H1 (cell line): ENCODE measurements at regions not wholly inside any gene's neighbourhood (a gene's known extent, or its start where the extent isn't known, plus 50 kb on each side); places are given as distances from the start of the nearest gene placed in this dataset.

Experiments
- CTCF ChIA-PET: fragments of 300-600 bp; sonication (Branson Sonifier 250); formaldehyde crosslinking; loops from one replicate; lab custom pipeline; 2021; ENCODE audit not compliant: partially characterized antibody; lab: Charles Lee
- POLR2A ChIA-PET: fragments of 300-600 bp; sonication (Branson Sonifier 250); formaldehyde crosslinking; loops from one replicate; lab custom pipeline; 2021; ENCODE audit warnings: inconsistent platforms; ENCODE audit not compliant: partially characterized antibody; lab: Charles Lee
- DNase-seq, 2 experiments: peaks; one replicate each; pipeline versions ENCODE4 v3.0.0 to v3.0.0-alpha.2; 2010 to 2022; ENCODE audit warnings: low spot score in 2 of 2, low read depth in 1 of 2, mixed read lengths in 1 of 2
- FAIRE-seq: peaks from 2 replicates; lab custom pipeline; 2011; peaks lifted over from hg19 to GRCh38; lab: Jason Lieb, UNC
- H2AFZ ChIP-seq: 2 replicates; pipeline ENCODE4 v1.8.1; 2012; ENCODE audit warnings: low read length, inconsistent platforms
- H2AK5ac ChIP-seq: 2 replicates; pipeline ENCODE4 v1.6.1; 2013; ENCODE audit warnings: low read depth, low read length
- H2BK120ac ChIP-seq: replicated peaks from 2 replicates; pipeline ENCODE3; 2013; ENCODE audit warnings: low read depth, low read length, inconsistent platforms
- H2BK12ac ChIP-seq: 2 replicates; pipeline ENCODE4 v1.6.1; 2013; ENCODE audit warnings: low read depth, low read length
- H2BK15ac ChIP-seq: 2 replicates; pipeline ENCODE4 v1.6.1; 2013; ENCODE audit warnings: low read length
- H2BK20ac ChIP-seq: 2 replicates; pipeline ENCODE4 v1.6.1; 2013; ENCODE audit warnings: low read length
- H2BK5ac ChIP-seq: 2 replicates; pipeline ENCODE4 v1.6.1; 2013; ENCODE audit warnings: low read depth, low read length
- H3K14ac ChIP-seq: 2 replicates; pipeline ENCODE4 v1.6.1; 2013; ENCODE audit warnings: inconsistent platforms; ENCODE audit not compliant: insufficient read length
- H3K18ac ChIP-seq: 2 replicates; pipeline ENCODE4 v1.6.1; 2013; ENCODE audit warnings: low read length; ENCODE audit errors: extremely low read depth
- H3K23ac ChIP-seq: 2 replicates; pipeline ENCODE4 v1.6.1; 2013; ENCODE audit warnings: inconsistent platforms; ENCODE audit not compliant: insufficient read length
- H3K23me2 ChIP-seq: 2 replicates; pipeline ENCODE4 v1.6.1; 2013; ENCODE audit warnings: low read depth, low read length
- H3K27ac ChIP-seq: 2 replicates; pipeline ENCODE4 v1.6.1; 2011; ENCODE audit warnings: low read depth, low read length, inconsistent platforms
- H3K27me3 ChIP-seq, 4 experiments: replicated peaks in 1 of 4; 1 replicate in 1 of 4; 2 replicates in 3 of 4; pipeline versions ENCODE4 v1.6.1 to v1.8.1; 2011 to 2013; ENCODE audit warnings: low read length in 3 of 4, mild to moderate bottlenecking in 3 of 4, inconsistent platforms in 2 of 4, mixed read lengths in 2 of 4, moderate library complexity in 1 of 4; ENCODE audit not compliant: control insufficient read depth in 3 of 4, insufficient read depth in 3 of 4; ENCODE audit errors: extremely low read depth in 1 of 4
- H3K36me3 ChIP-seq, 4 experiments: 2 replicates each; pipeline versions ENCODE4 v1.6.1 to v1.8.1; 2011 to 2013; ENCODE audit warnings: mild to moderate bottlenecking in 4 of 4, low read length in 3 of 4, moderate library complexity in 2 of 4, control low read depth in 1 of 4, inconsistent platforms in 1 of 4; ENCODE audit not compliant: insufficient read depth in 4 of 4, control insufficient read depth in 2 of 4
- H3K4ac ChIP-seq: replicated peaks from 2 replicates; pipeline ENCODE3; 2013; ENCODE audit warnings: low read length, low read depth, mixed read lengths, inconsistent platforms; ENCODE audit not compliant: insufficient read length
- H3K4me1 ChIP-seq, 4 experiments: replicated peaks in 1 of 4; 1 replicate in 1 of 4; 2 replicates in 3 of 4; pipeline versions ENCODE4 v1.6.1 to v1.8.1; 2011 to 2013; ENCODE audit warnings: low read length in 3 of 4, inconsistent platforms in 2 of 4, mixed read lengths in 1 of 4; ENCODE audit not compliant: insufficient read depth in 4 of 4, control insufficient read depth in 3 of 4
- H3K4me2 ChIP-seq, 2 experiments: 2 replicates each; pipeline versions ENCODE4 v1.6.1 to v1.8.1; 2011 to 2013; ENCODE audit warnings: low read depth in 2 of 2, low read length in 2 of 2, control low read depth in 1 of 2, inconsistent platforms in 1 of 2, mild to moderate bottlenecking in 1 of 2; ENCODE audit not compliant: insufficient read depth in 1 of 2
- H3K4me3 ChIP-seq, 4 experiments: fragments of 200-600, 300-600 bp in 1 of 4; sonication (generic), shearing (Covaris generic), sonication (Bioruptor Twin) in 1 of 4; 2 replicates each; pipeline versions ENCODE4 v1.5.1 to v1.8.1; 2011 to 2016; ENCODE audit warnings: low read length in 4 of 4, low read depth in 3 of 4, control low read depth in 2 of 4, inconsistent platforms in 2 of 4, mild to moderate bottlenecking in 2 of 4, mixed read lengths in 1 of 4, moderate library complexity in 1 of 4; ENCODE audit not compliant: insufficient read depth in 2 of 4; ENCODE audit errors: extremely low read depth in 1 of 4
- H3K56ac ChIP-seq: replicated peaks from 2 replicates; pipeline ENCODE3; 2013; ENCODE audit warnings: low read depth, mild to moderate bottlenecking, mixed read lengths, low read length, inconsistent platforms; ENCODE audit not compliant: insufficient read length
- H3K79me1 ChIP-seq: 2 replicates; pipeline ENCODE4 v1.6.1; 2013; ENCODE audit warnings: low read depth, low read length, control low read depth
- H3K79me2 ChIP-seq, 2 experiments: 2 replicates each; pipeline versions ENCODE4 v1.6.1 to v1.8.1; 2012 to 2013; ENCODE audit warnings: low read length in 2 of 2, mild to moderate bottlenecking in 2 of 2, inconsistent platforms in 1 of 2; ENCODE audit not compliant: insufficient read depth in 2 of 2, control insufficient read depth in 1 of 2
- H3K9ac ChIP-seq, 4 experiments: replicated peaks in 1 of 4; 1 replicate in 1 of 4; 2 replicates in 3 of 4; pipeline versions ENCODE4 v1.6.1 to v1.8.1; 2011 to 2013; ENCODE audit warnings: low read depth in 3 of 4, low read length in 3 of 4, control low read depth in 2 of 4, mild to moderate bottlenecking in 2 of 4, moderate library complexity in 2 of 4, inconsistent platforms in 1 of 4; ENCODE audit errors: extremely low read depth in 1 of 4
- H3K9me3 ChIP-seq, 2 experiments: 2 replicates each; pipeline versions ENCODE4 v1.6.1 to v1.8.1; 2012 to 2013; ENCODE audit warnings: mild to moderate bottlenecking in 2 of 2, moderate library complexity in 2 of 2, control low read depth in 1 of 2, inconsistent platforms in 1 of 2, low read depth in 1 of 2, low read length in 1 of 2, mixed read lengths in 1 of 2; ENCODE audit not compliant: insufficient read depth in 2 of 2
- H4K20me1 ChIP-seq, 2 experiments: replicated peaks in 1 of 2; 2 replicates each; pipeline versions ENCODE3 to v1.8.1; 2011 to 2013; ENCODE audit warnings: inconsistent platforms in 2 of 2, low read length in 2 of 2, mild to moderate bottlenecking in 1 of 2; ENCODE audit not compliant: insufficient read depth in 2 of 2, control insufficient read depth in 1 of 2
- H4K5ac ChIP-seq: 2 replicates; pipeline ENCODE4 v1.6.1; 2013; ENCODE audit warnings: low read length, low read depth, mixed read lengths, inconsistent platforms; ENCODE audit not compliant: insufficient read length
- H4K8ac ChIP-seq: 2 replicates; pipeline ENCODE4 v1.8.0; 2013; ENCODE audit warnings: mild to moderate bottlenecking, moderate library complexity, low read length, inconsistent platforms; ENCODE audit not compliant: insufficient read depth; ENCODE audit errors: extremely low read depth
- H4K91ac ChIP-seq: replicated peaks from 2 replicates; pipeline ENCODE3; 2013; ENCODE audit warnings: low read length, mixed read lengths, inconsistent platforms; ENCODE audit not compliant: insufficient read length
- ZNF274 ChIP-seq: IDR thresholded peaks from 2 replicates; pipeline ENCODE4 v1.7.0; 2012; ENCODE audit warnings: low read length, borderline replicate concordance; ENCODE audit errors: extremely low read depth
- WGBS, 2 experiments: shearing (Covaris generic) in 1 of 2; methylation state at CpG; one replicate each; pipeline versions ENCODE4 v1.1.6 to v1.1.7; 2013 to 2015; ENCODE audit warnings: low lambda C conversion rate in 2 of 2, mixed read lengths in 2 of 2, inconsistent platforms in 1 of 2, low coverage in 1 of 2, missing lambda C conversion rate in 1 of 2; ENCODE audit not compliant: insufficient replicate concordance in 2 of 2, insufficient coverage in 1 of 2, insufficient read length in 1 of 2; ENCODE audit errors: extremely low coverage in 1 of 2, missing lambda C conversion rate in 1 of 2; 5-methylcytosine and 5-hydroxymethylcytosine counted together

- Histone ChIP-seq H3K23me2 (no peaks in the 10 kb centered on the region), H3K23ac (no peak overlapping the region), H2BK120ac (no peak overlapping the region), H3K14ac (no peak overlapping the region), H3K79me1 (no peaks in the 10 kb centered on the region), H3K18ac (no peak overlapping the region), H3K4me1 (no peaks in the 10 kb centered on the region), H3K36me3 (no peaks in the 10 kb centered on the region), H4K8ac (no peak overlapping the region), H3K4me3 (no peak overlapping the region), H3K4me2 (no peak overlapping the region), H3K27me3 (no peaks in the 10 kb centered on the region), H2BK20ac (no peak overlapping the region), H2BK15ac (no peak overlapping the region), H2BK12ac (no peak overlapping the region), H3K56ac (no peak overlapping the region), H4K20me1 (no peaks in the 10 kb centered on the region), H3K9ac (no peak overlapping the region), H2BK5ac (no peak overlapping the region), H2AK5ac (no peak overlapping the region), H3K27ac (no peak overlapping the region), H3K79me2 (no peaks in the 10 kb centered on the region), H4K91ac (no peak overlapping the region), H3K4ac (no peak overlapping the region), H3K9me3 (no peaks in the 10 kb centered on the region), H2AFZ (no peak overlapping the region), H4K5ac (no peak overlapping the region)
- no peak for DNase-seq
- no peak for FAIRE-seq
- ChIA-PET POLR2A (no interaction called here), CTCF (interaction anchor here (0.7 to 1.4 kb wide), 4 partner anchors 10 to 98 kb away, joined by 3 to 4 read pairs (median 3); no protein-coding TSS in a partner anchor)
- TF ChIP-seq ZNF274 = no peak
- 94% methylated on average over 12 of the region's 12 CpGs; no CpG with 5 or more reads in 1 of the 2 experiments for WGBS, 2 experiments
Observed at GRCh38 chr10:125531465-125531864, 151.5 kb downstream of the TEX36 start.
